ENCODE measurements at regions not wholly inside any gene's neighbourhood (a gene's known extent, or its start where the extent isn't known, plus 50 kb on each side); places are given as distances from the start of the nearest gene placed in this dataset.

DNA sequence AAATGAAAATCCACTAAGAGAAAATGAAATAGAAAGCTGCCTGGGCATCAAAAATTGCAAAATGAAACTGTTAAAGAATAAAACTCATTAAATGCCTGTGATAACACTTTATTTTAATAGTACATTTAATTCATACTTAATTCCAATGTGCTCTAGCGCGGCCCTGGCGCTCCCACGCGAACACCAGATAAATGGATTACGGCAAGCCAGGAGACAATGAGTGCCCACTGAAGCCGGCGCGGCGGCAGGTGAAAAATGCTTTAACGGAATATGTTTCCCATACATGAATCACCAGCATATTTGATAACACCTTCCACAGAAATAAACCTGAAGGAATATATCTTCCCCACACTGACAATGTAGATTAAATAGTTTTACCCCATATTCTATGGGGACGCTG is 245.5 kb downstream of the RBFOX3 start:
- intact Hi-C loops (cut with DNase I) = no loop called here
- WGBS = 84% methylated on average over 12 of the region's 12 CpGs
- Histone ChIP-seq H3K36me3 (no peaks in the 10 kb centered on the region), H3K27ac (no peak overlapping the region), H3K27me3 (replicated peaks; ENCODE audit: insufficient read depth) (peaks cover 15% of the 10 kb centered on the region), H3K9me3 (no peaks in the 10 kb centered on the region), H3K4me3 (no peak overlapping the region), H3K4me1 (replicated peaks) (peaks cover 8% of the 10 kb centered on the region)
- DNase-seq (ENCODE audit: low spot score) = no peak
- TF ChIP-seq POLR2AphosphoS5 (IDR thresholded peaks at IDR 0.05) (no peak), POLR2A (IDR thresholded peaks at IDR 0.05) (no peak)
- TF ChIP-seq, protein P1, sequence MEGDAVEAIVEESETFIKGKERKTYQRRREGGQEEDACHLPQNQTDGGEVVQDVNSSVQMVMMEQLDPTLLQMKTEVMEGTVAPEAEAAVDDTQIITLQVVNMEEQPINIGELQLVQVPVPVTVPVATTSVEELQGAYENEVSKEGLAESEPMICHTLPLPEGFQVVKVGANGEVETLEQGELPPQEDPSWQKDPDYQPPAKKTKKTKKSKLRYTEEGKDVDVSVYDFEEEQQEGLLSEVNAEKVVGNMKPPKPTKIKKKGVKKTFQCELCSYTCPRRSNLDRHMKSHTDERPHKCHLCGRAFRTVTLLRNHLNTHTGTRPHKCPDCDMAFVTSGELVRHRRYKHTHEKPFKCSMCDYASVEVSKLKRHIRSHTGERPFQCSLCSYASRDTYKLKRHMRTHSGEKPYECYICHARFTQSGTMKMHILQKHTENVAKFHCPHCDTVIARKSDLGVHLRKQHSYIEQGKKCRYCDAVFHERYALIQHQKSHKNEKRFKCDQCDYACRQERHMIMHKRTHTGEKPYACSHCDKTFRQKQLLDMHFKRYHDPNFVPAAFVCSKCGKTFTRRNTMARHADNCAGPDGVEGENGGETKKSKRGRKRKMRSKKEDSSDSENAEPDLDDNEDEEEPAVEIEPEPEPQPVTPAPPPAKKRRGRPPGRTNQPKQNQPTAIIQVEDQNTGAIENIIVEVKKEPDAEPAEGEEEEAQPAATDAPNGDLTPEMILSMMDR (IDR thresholded peaks at IDR 0.05) = no peak

DNA sequence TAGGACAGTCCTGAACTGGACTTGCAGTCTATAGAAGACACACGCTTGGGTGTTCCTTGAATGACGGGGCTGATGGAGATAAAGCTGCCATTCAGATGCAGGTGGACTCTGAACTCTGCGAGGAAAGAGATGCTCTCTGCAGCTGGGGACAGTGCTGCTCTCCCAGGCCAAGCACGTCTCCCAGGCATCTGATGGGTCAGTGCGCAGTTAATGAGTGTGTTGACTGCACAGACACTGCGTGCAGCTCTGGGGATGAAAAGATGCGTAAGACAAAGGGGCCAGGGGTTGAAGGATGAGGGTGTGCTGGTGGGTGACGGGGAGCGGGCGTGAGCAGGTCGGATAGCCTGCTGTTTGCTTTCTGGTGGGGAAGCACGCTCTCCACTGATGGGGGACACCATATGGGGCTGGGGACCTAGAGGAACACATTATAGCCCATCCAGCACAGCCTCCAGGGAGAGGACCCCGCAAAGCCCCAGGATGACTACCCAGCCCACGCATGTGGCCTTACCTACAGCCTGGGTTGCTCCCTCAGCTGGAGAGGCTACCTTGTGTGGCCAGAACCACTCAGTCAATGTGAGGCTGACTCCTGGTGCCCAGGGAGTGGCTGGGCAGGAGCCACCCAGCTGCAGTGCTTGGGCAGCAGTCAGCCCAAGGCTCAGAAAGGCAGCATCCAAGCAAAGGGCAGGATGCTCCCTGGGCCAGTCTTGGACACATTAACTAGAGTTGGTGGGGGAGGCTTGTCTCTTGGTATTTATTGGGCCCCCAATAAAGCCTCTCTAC is 246.3 kb downstream of the RBFOX3 start:
- H3K27me3 ChIP-seq (replicated peaks; ENCODE audit: insufficient read depth) = peaks cover 15% of the 10 kb centered on the region
- H3K4me3 ChIP-seq = no peak overlapping the region
- H3K36me3 ChIP-seq = no peaks in the 10 kb centered on the region
- intact Hi-C loops (cut with DNase I) = no loop called here
- no peaks in the 10 kb centered on the region for H3K9me3 ChIP-seq
- no peak overlapping the region for H3K27ac ChIP-seq
- WGBS = 75% methylated on average over 14 of the region's 14 CpGs
- peaks cover 8% of the 10 kb centered on the region for H3K4me1 ChIP-seq (replicated peaks)
- no peak for DNase-seq (ENCODE audit: low spot score)
- no peak for TF ChIP-seq POLR2A (IDR thresholded peaks at IDR 0.05)
- TF ChIP-seq, protein P1 (IDR thresholded peaks at IDR 0.05) = no peak

DNA sequence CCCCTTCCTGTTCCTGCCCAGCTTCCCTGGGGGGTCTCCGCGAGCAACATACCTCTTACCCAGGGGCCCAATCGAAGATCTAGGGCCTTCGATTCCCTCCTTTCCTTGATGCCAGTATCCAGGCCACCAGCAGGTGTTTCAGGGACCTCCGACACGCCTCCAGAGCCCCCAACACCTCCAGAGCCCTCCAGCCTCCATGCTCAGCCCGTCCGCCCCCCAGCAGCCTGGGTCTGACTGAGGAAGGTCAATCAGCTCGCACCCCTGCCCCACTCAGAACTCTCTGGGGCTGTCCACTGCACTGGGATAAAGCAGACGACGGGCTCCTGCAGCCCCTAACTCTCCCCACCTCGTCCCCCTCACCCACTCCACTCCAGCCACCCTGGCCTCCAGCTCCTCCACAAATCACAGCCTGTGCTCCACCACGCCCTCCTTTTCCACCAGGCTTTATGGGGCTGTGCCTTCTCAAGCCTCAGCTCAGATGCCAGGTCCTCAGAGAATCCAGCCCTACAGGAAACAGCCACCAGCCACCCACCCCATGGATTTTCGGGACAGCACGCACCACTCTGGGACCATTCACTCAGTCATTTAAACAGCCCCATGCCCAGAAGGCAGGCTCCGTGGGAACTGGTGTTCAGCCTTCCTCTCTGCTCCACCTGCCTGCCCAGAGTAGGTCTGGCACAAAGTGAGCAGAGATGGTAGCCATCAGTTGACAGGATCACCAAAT is 247.1 kb downstream of the RBFOX3 start:
- intact Hi-C loops (cut with DNase I) = no loop called here
- TF ChIP-seq POLR2A (IDR thresholded peaks at IDR 0.05) (no peak), POLR2AphosphoS5 (IDR thresholded peaks at IDR 0.05) (no peak)
- TF ChIP-seq, protein P1 (IDR thresholded peaks at IDR 0.05) = no peak
- no peak overlapping the region for H3K27ac ChIP-seq
- H3K4me1 ChIP-seq (replicated peaks) = peaks cover 8% of the 10 kb centered on the region
- H3K27me3 ChIP-seq (replicated peaks; ENCODE audit: insufficient read depth) = peaks cover 15% of the 10 kb centered on the region
- no peak for DNase-seq (ENCODE audit: low spot score)
- no peaks in the 10 kb centered on the region for H3K36me3 ChIP-seq
- H3K4me3 ChIP-seq = no peak overlapping the region
- 81% methylated on average over 16 of the region's 16 CpGs for WGBS
- H3K9me3 ChIP-seq = no peaks in the 10 kb centered on the region

DNA sequence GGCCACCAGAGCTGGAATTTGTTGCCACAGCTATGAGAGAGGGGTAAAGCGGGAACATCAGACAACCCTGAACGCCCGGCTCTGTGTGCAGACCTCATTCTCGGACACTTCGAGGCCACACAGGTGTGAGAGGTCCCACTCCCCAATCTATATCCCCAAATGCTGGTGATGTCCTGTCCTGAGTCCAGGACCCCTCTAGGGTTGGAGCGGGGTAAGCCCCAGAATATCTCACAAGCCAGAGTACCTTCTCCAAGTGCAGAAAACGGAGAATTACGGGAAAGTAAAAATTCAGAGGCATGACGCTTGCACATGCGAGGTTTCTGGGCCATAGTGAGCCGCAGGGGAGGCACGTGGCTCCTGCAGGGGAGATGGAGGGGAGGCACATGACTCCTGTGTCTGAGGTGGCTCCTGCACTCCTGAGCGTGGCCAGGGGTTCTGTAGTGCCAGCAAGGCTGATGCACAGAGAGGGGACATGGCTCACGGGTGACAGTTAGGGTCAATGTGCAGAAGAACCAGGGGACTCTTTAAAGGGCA is 248.0 kb downstream of the RBFOX3 start:
- TF ChIP-seq POLR2AphosphoS5 (IDR thresholded peaks at IDR 0.05) = no peak
- intact Hi-C loops (cut with DNase I) = no loop called here
- H3K4me3 ChIP-seq = no peak overlapping the region
- peaks cover 15% of the 10 kb centered on the region for H3K27me3 ChIP-seq (replicated peaks; ENCODE audit: insufficient read depth)
- no peak for DNase-seq (ENCODE audit: low spot score)
- no peaks in the 10 kb centered on the region for H3K9me3 ChIP-seq
- H3K4me1 ChIP-seq (replicated peaks) = peaks cover 8% of the 10 kb centered on the region
- no peak overlapping the region for H3K27ac ChIP-seq
- no peaks in the 10 kb centered on the region for H3K36me3 ChIP-seq
- 86% methylated on average over 14 of the region's 14 CpGs for WGBS

DNA sequence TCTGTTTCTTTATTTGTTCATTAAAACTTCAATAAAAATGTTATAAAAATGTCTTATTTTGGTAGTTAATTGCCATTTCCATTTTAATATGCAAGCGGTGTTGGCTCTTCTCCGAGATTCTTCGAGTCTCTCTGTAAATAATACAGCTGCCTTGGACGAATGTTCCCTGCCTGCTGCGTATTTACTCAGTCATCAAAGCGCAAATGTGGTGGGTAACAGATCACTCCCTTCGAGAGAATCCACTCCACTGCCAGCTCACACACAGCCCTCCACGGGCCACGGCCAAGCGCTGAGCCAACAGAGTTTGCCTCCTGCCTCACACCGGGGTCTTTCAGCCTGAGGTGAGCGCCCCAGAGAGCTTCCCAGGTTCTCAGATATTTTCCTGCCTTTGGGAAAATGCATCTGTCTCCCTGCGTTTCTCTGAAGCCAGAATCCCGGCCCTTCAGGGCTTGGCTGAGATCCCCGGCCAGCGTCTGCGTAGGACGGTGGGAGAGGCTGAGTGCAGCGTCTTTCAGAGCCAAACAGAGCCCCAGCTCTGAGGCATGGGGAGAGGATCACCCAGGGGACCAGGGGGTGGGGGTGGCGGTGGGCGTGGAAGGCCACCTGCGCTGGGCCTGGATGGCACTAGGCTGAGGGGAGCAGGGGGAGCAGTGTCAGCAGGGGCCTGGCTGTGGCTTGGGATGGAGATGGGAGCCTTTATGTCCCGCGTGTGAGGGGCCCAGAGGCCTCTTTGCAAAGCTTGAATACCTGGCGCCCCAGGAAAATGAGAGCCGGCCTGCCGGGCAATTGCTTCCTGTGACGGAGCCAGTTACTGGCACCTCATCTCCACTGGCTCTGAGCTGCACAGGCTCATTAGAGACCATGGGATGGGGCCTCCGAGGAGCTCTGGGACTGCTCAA is 248.7 kb downstream of the RBFOX3 start:
- Histone ChIP-seq H3K4me3 (no peak overlapping the region), H3K9me3 (no peaks in the 10 kb centered on the region), H3K4me1 (replicated peaks) (peaks cover 8% of the 10 kb centered on the region), H3K36me3 (no peaks in the 10 kb centered on the region), H3K27ac (no peak overlapping the region), H3K27me3 (replicated peaks; ENCODE audit: insufficient read depth) (peaks cover 15% of the 10 kb centered on the region)
- no peak for DNase-seq (ENCODE audit: low spot score)
- 19% methylated on average over 29 of the region's 29 CpGs for WGBS
- TF ChIP-seq, protein P1 (IDR thresholded peaks at IDR 0.05) = no peak
- intact Hi-C loops (cut with DNase I) = no loop called here

All from prostate gland (tissue), 2 donors.